CD4-positive, alpha-beta T cell treated with Interleukin-15 for 4 hours (primary cell): ENCODE measurements at regions not wholly inside any gene's neighbourhood (a gene's known extent, or its start where the extent isn't known, plus 50 kb on each side); places are given as distances from the start of the nearest gene placed in this dataset.

Source experiments
- DNase-seq: peaks from one replicate; pipeline ENCODE4 v3.0.0-alpha.2; 2020; ENCODE audit warnings: low spot score

DNA sequence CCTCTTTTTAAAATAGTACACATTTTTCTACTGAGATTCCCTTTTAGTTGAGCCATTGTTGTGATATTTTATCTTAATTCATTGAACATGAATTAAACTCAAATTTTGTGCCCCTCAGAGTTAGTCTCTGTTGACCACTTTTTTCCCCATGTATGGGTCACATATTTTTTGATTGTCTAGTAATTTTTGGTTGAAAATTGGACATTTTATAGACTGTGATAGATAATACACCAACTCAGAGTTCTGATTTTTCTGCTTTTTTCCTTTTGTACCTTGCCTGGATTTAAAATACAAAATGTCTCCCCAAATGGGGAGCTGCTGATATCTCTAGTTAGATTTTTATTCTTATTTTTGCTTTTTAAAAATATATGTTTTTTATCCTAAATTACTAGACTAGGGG, 291.8 kb upstream of the CITED2 start:
- no peak for DNase-seq

- no peak for DNase-seq
Observed at GRCh38 chr6:139663996-139664395, 289.5 kb upstream of the CITED2 start.

DNA sequence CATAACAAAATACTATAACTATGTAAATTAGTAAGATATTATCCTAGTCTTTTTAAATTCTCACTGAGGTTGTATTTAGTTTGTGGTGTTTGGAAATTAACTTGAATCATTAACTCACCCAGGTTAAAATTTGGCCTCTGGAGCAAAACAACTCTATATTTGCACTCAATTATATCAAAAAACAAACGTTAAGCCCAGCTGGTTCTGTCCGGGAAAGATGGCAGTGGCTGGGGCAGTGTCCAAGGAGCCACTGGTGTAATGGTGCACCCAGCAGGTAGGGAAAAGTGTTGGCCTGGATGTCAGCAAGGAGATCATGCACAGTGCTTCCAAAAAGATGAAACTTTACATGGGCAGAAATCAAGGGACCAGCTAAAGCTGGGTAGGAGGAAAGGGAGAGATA, 285.3 kb upstream of the CITED2 start:
- DNase-seq: no peak

DNA sequence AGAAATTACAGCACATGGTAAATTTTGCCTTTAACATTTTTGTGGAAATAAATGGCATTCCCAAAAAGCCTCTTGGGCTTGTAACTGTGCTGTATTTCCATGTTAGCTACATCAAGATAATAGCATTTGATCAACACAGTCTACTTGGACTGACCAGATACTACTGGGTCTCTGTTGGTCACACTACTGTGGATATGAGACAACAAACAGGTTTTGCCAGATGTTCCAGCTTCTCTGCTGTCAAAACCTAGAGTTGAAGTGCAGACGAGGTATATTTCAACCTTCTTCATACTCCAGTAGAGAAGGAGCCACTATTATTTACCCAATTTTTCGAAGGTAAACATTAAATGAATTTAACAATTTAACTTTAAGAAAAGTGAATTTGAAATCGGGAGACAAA, 284.7 kb upstream of the CITED2 start:
- no peak for DNase-seq

- no peak for DNase-seq
Observed at GRCh38 chr6:139657119-139657518, 282.7 kb upstream of the CITED2 start.

DNA sequence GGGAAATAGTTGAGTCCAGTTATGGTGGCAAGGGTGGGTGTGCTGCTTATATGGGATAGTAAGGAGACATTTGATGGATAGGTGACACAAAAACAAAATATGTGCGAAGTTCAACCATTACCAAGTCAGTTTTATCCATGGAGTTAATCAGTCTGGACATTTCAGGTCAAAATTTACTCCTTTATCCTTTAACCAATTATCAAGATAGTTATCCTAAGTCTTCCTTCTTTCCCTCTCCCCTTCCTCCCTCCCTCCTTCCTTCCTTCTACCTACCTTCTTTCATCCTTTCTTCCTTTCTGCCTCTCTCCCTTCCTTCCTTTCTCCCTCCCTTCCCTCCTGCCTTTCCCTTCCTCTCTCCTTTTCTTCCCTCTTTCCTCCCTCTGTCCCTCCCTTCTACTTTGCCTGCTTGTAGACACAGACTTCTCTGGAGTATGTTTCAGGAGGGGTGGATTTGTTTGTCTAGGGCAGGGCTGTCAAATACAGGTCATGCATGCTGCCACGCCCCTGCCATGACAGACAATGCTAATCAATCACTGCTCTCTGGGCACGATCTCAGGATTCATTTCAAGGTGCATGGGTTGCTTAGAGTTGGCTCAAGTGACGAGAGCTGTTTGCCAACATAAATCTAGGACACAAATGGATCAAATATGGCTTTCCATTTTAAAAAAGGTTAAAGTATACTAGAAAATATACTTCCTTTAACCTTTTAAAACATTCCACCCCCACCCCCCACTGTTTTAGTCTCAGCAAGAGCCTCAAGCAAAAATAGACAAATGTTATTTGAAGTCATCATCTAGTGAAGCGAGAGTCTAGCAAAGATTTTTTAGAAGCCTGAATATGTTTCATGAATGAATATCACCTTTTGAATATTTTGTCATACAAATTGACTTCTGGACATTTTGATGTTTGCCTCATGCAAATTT, 281.6 kb upstream of the CITED2 start:
- no peak for DNase-seq

GRCh38 chr6:139654888-139655782, 280.7 kb upstream of the CITED2 start:
- no peak for DNase-seq

- DNase-seq: no peak
Observed at GRCh38 chr6:139654309-139654708, 279.9 kb upstream of the CITED2 start.

- DNase-seq: no peak
Observed at GRCh38 chr6:139653111-139653510, 278.7 kb upstream of the CITED2 start.

- DNase-seq: no peak
Observed at GRCh38 chr6:139650941-139651340, 276.5 kb upstream of the CITED2 start.

DNA sequence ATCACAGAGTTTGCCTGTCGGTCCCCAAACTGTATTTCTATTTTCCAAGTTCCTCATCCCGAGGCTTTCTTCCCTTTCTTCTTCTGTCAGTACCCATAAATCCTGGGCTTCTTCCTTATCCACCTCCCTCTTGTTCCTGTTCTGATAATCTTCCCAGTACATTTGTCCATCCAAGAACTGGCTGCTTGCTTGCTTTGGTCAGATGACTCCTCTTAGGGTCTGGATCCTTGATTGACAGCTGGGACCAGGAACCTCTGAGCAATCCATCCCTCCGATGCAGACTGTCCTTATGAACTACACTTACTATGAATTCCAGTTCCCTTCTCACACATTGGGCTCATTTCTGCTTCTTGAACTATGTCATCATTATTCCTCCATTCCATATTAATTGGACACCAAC, 275.3 kb upstream of the CITED2 start:
- no peak for DNase-seq

GRCh38 chr6:139649128-139649527, 274.7 kb upstream of the CITED2 start:
- no peak for DNase-seq

DNA sequence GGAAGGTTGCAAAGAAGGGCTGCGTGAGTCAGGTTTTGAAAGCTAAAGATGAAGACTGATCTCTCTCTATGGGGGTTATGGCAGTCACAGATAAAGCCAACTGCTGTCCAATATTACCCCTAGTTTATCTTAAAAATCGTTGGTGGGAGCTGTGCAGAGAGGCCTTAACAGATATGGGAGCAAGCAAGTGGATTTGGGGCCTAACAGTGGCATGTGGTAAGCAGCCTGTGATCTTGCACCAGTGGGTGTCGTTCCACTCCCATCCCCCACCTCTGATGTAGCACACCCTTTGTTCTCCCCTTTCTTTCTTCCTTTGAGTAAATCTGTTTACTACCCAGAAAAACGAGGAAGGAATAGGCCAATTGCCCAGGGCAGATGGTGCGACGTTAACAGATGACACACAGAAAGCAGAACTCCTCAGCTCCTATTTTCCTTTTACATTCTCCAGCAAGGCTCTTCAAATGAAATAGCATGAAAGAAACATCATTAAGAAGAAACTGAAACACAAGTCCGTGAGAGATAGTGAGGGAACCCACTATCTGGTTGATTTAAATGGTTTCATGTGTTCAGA, 274.1 kb upstream of the CITED2 start:
- DNase-seq: no peak

DNA sequence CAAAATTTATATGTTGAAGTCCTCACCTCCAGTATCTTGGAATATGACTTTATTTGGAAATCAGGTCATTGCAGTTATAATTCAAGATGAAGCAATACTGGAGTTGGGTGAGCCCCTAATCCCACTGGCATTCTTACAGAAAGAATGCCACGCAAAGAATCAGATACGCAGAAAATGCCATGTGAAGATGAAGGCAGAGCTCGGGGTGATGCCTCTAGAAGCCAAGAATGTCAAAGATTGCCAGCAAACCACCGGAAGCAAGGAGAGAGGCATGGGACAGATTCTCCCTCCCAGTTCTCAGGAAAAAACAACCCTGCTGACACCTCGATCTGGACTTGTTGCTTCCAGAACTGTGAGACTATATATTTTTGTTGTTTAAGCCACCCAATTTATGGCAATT, 273.4 kb upstream of the CITED2 start:
- no peak for DNase-seq

GRCh38 chr6:139647016-139647415, 272.6 kb upstream of the CITED2 start:
- no peak for DNase-seq

- no peak for DNase-seq
Observed at GRCh38 chr6:139644821-139645220, 270.4 kb upstream of the CITED2 start.

- DNase-seq: no peak
Observed at GRCh38 chr6:139643986-139644385, 269.5 kb upstream of the CITED2 start.

GRCh38 chr6:139642346-139642745, 267.9 kb upstream of the CITED2 start:
- no peak for DNase-seq

GRCh38 chr6:139641376-139641775, 266.9 kb upstream of the CITED2 start:
- no peak for DNase-seq

DNA sequence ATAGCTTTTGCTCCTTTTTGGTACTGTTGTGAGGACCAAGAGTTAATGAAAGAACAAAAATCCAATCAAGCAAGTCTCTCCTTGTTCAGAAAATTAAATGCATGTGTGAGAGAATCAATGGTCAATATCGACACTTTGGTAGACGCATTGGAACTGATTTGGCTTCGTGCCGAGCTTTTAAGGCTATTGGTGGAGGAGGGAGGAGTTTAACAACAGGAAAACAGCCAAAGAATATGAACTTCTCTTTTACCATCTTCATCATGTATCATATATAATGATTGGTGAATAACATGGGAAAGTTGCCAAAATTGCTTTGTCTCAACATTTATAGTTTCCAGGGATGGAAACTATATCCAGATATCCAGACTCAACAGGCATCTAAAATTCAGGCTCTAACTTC, 266.5 kb upstream of the CITED2 start:
- no peak for DNase-seq

- no peak for DNase-seq
Observed at GRCh38 chr6:139640448-139640847, 266.0 kb upstream of the CITED2 start.

GRCh38 chr6:139639507-139639906, 265.1 kb upstream of the CITED2 start:
- no peak for DNase-seq
